Astrocyte (in vitro differentiated cells and primary cell): ENCODE measurements at regions not wholly inside any gene's neighbourhood (a gene's known extent, or its start where the extent isn't known, plus 50 kb on each side); places are given as distances from the start of the nearest gene placed in this dataset.

ENCODE experiments used
- DNase-seq: peaks from one replicate; pipeline ENCODE4 v3.0.0-alpha.2; 2010; ENCODE audit warnings: low read depth
- FAIRE-seq: peaks from 2 replicates; lab custom pipeline; 2011; peaks lifted over from hg19 to GRCh38; lab: Jason Lieb, UNC
- H2AFZ ChIP-seq: 2 replicates; pipeline ENCODE4 v1.6.0; 2012; ENCODE audit warnings: low read depth, low read length, inconsistent platforms
- H3K27ac ChIP-seq: 2 replicates; pipeline ENCODE4 v1.5.1; 2011; ENCODE audit warnings: low read depth, low read length, inconsistent platforms
- H3K27me3 ChIP-seq: 2 replicates; pipeline ENCODE4 v1.6.0; 2011; ENCODE audit warnings: low read length, inconsistent platforms; ENCODE audit not compliant: insufficient read depth
- H3K36me3 ChIP-seq: 2 replicates; pipeline ENCODE4 v1.5.1; 2011; ENCODE audit warnings: low read length, inconsistent platforms; ENCODE audit not compliant: insufficient read depth
- H3K4me1 ChIP-seq: 2 replicates; pipeline ENCODE4 v1.5.1; 2011; ENCODE audit warnings: low read length, inconsistent platforms; ENCODE audit not compliant: insufficient read depth
- H3K4me2 ChIP-seq: 2 replicates; pipeline ENCODE4 v1.6.0; 2012; ENCODE audit warnings: low read length, inconsistent platforms
- H3K4me3 ChIP-seq: 2 replicates; pipeline ENCODE4 v1.5.1; 2011; ENCODE audit warnings: low read depth, mild to moderate bottlenecking, low read length, inconsistent platforms; ENCODE audit not compliant: insufficient read depth
- H3K79me2 ChIP-seq: 2 replicates; pipeline ENCODE4 v1.6.0; 2012; ENCODE audit warnings: mild to moderate bottlenecking, low read length, inconsistent platforms; ENCODE audit not compliant: insufficient read depth
- H3K9ac ChIP-seq: 2 replicates; pipeline ENCODE4 v1.6.0; 2012; ENCODE audit warnings: mild to moderate bottlenecking, low read length, inconsistent platforms
- H3K9me3 ChIP-seq: 2 replicates; pipeline ENCODE4 v1.5.1; 2012; ENCODE audit warnings: low read depth, mild to moderate bottlenecking, low read length, inconsistent platforms; ENCODE audit not compliant: insufficient read depth
- H4K20me1 ChIP-seq: 2 replicates; pipeline ENCODE4 v1.6.0; 2012; ENCODE audit warnings: low read length, inconsistent platforms; ENCODE audit not compliant: insufficient read depth
- H3K27ac Mint-ChIP-seq: one replicate; pipeline ENCODE4 v1.8.0; 2021; ENCODE audit warnings: mild to moderate bottlenecking, mixed read lengths; ENCODE audit not compliant: unreplicated experiment
- H3K27me3 Mint-ChIP-seq: one replicate; pipeline ENCODE4 v1.8.0; 2021; ENCODE audit warnings: low read depth, mixed read lengths; ENCODE audit not compliant: unreplicated experiment
- H3K36me3 Mint-ChIP-seq: one replicate; pipeline ENCODE4 v1.8.0; 2021; ENCODE audit warnings: low read depth, mixed read lengths; ENCODE audit not compliant: unreplicated experiment
- H3K4me1 Mint-ChIP-seq: one replicate; pipeline ENCODE4 v1.8.0; 2021; ENCODE audit warnings: low read depth, mixed read lengths; ENCODE audit not compliant: unreplicated experiment
- H3K4me3 Mint-ChIP-seq: one replicate; pipeline ENCODE4 v1.8.0; 2021; ENCODE audit warnings: mild to moderate bottlenecking, moderate library complexity, mixed read lengths; ENCODE audit not compliant: unreplicated experiment
- H3K9me3 Mint-ChIP-seq: one replicate; pipeline ENCODE4 v1.8.0; 2021; ENCODE audit warnings: mild to moderate bottlenecking, mixed read lengths; ENCODE audit not compliant: unreplicated experiment
- EZH2 ChIP-seq: IDR thresholded peaks from 2 replicates; pipeline ENCODE4 v1.6.1; 2012; ENCODE audit warnings: mild to moderate bottlenecking, low read length, inconsistent platforms; ENCODE audit not compliant: insufficient read depth
- TF ChIP-seq, protein P1 (sequence below): IDR thresholded peaks from 2 replicates; pipeline ENCODE4 v1.5.1; 2011; ENCODE audit warnings: low read depth, mild to moderate bottlenecking, inconsistent platforms, low read length, moderate library complexity; ENCODE audit not compliant: insufficient read depth

DNA sequence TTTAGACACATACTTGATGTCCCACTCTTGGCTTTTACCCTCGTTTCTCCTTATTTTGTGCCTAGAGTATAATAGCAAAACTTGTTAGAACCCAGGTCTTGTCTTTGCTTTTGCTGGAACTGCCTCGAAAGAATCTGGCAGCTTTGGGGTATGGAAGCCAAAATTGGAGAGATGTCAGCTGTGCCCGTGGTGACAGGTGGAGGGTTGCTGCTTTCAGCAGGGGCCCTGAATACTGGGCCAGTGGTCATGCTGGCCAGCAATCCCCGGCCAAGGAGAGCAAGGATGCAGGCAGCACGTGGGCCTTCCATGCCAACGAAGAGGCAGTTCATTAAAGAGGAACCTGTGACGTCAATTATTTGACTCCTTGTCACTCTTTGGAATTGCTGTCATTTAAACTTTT, 181.1 kb downstream of the HIPK3 start:
- Histone ChIP-seq H3K4me3 (no peak overlapping the region), H3K4me1 (no peaks in the 10 kb centered on the region), H2AFZ (no peak overlapping the region), H4K20me1 (no peaks in the 10 kb centered on the region), H3K27ac (no peak overlapping the region), H3K36me3 (no peaks in the 10 kb centered on the region), H3K4me2 (no peak overlapping the region), H3K27me3 (no peaks in the 10 kb centered on the region), H3K9ac (no peak overlapping the region), H3K79me2 (peaks cover 11% of the 10 kb centered on the region), H3K9me3 (no peaks in the 10 kb centered on the region)
- FAIRE-seq (no peak), DNase-seq (no peak)
- TF ChIP-seq, protein P1, sequence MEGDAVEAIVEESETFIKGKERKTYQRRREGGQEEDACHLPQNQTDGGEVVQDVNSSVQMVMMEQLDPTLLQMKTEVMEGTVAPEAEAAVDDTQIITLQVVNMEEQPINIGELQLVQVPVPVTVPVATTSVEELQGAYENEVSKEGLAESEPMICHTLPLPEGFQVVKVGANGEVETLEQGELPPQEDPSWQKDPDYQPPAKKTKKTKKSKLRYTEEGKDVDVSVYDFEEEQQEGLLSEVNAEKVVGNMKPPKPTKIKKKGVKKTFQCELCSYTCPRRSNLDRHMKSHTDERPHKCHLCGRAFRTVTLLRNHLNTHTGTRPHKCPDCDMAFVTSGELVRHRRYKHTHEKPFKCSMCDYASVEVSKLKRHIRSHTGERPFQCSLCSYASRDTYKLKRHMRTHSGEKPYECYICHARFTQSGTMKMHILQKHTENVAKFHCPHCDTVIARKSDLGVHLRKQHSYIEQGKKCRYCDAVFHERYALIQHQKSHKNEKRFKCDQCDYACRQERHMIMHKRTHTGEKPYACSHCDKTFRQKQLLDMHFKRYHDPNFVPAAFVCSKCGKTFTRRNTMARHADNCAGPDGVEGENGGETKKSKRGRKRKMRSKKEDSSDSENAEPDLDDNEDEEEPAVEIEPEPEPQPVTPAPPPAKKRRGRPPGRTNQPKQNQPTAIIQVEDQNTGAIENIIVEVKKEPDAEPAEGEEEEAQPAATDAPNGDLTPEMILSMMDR: no peak
- no peak for TF ChIP-seq EZH2
- Mint-ChIP-seq H3K27ac (no peak overlapping the region), H3K9me3 (peaks cover 11% of the 10 kb centered on the region), H3K4me3 (no peak overlapping the region), H3K36me3 (no peaks in the 10 kb centered on the region), H3K4me1 (no peaks in the 10 kb centered on the region), H3K27me3 (no peaks in the 10 kb centered on the region)

DNA sequence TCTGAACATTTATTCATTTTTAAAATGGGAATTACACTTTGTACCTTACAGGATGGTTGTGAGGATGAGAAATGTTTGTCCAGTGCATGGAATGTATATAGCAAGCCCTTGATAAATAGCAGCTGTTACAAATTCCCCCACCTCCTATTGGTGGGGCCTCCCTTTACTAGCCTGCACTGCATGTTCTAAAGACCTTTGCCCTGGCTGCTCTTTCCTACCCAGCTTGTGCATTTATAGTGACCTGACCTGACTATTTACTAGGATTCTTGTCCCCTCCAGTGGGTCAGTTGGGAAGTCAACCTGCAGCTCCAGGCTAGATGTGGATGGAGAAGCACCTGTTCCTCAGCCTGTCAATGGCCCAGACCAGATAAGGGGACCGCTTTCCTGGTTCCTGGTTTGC, 180.3 kb downstream of the HIPK3 start:
- FAIRE-seq: no peak

DNA sequence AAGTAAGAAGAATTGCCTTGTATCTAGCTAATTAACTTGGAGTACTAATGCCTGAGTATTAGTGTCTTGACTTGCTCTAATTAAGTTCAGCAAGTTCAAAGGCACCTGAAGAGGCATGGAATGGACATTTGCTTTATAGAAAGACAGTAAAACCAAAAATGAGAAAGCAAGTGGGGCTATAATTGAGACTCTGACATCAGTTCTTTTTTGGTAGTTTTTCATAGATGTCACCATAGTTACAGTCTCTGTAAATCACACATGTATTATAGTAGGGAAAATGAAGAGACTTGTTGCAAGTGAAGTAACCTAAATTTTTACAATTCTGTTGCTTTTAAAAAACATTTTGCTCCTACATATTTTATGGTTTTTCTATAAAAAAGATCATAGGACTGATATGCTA, 178.0 kb downstream of the HIPK3 start:
- H2AFZ ChIP-seq: no peak overlapping the region
- Mint-ChIP-seq H3K27me3 (no peaks in the 10 kb centered on the region), H3K4me1 (no peaks in the 10 kb centered on the region), H3K27ac (no peak overlapping the region), H3K9me3 (peaks cover 16% of the 10 kb centered on the region), H3K36me3 (peaks cover 15% of the 10 kb centered on the region), H3K4me3 (no peak overlapping the region)
- H3K36me3 ChIP-seq: no peaks in the 10 kb centered on the region
- no peak overlapping the region for H3K4me2 ChIP-seq
- no peaks in the 10 kb centered on the region for H3K4me1 ChIP-seq
- no peak overlapping the region for H3K9ac ChIP-seq
- no peaks in the 10 kb centered on the region for H3K27me3 ChIP-seq
- DNase-seq: no peak
- FAIRE-seq: no peak
- TF ChIP-seq, protein P1: no peak
- no peak for TF ChIP-seq EZH2
- no peak overlapping the region for H3K4me3 ChIP-seq
- no peaks in the 10 kb centered on the region for H3K9me3 ChIP-seq
- H3K79me2 ChIP-seq: peaks cover 12% of the 10 kb centered on the region
- H3K27ac ChIP-seq: no peak overlapping the region
- H4K20me1 ChIP-seq: no peaks in the 10 kb centered on the region

More for the DNA sequence above, 180.3 kb downstream of the HIPK3 start:
- no peaks in the 10 kb centered on the region for H4K20me1 ChIP-seq
- H3K27ac ChIP-seq: no peak overlapping the region
- no peaks in the 10 kb centered on the region for H3K27me3 Mint-ChIP-seq
- no peak overlapping the region for H3K4me3 ChIP-seq
- H3K4me1 Mint-ChIP-seq: no peaks in the 10 kb centered on the region
- peaks cover 11% of the 10 kb centered on the region for H3K79me2 ChIP-seq
- peaks cover 3% of the 10 kb centered on the region for H3K36me3 Mint-ChIP-seq
- H3K4me1 ChIP-seq: no peaks in the 10 kb centered on the region
- no peak overlapping the region for H3K9ac ChIP-seq
- H3K4me3 Mint-ChIP-seq: no peak overlapping the region
- H3K4me2 ChIP-seq: no peak overlapping the region
- TF ChIP-seq EZH2: no peak
- TF ChIP-seq, protein P1: no peak
- no peak overlapping the region for H3K27ac Mint-ChIP-seq
- no peak for DNase-seq
- H2AFZ ChIP-seq: no peak overlapping the region
- H3K9me3 Mint-ChIP-seq: peaks cover 17% of the 10 kb centered on the region
- no peaks in the 10 kb centered on the region for H3K36me3 ChIP-seq
- H3K27me3 ChIP-seq: no peaks in the 10 kb centered on the region
- no peaks in the 10 kb centered on the region for H3K9me3 ChIP-seq
